22Rv1 (cell line): ENCODE measurements at regions not wholly inside any gene's neighbourhood (a gene's known extent, or its start where the extent isn't known, plus 50 kb on each side); places are given as distances from the start of the nearest gene placed in this dataset.

ENCODE experiments used
- CTCF ChIP-seq: fragments of 450-650 bp; IDR thresholded peaks from 2 replicates; pipeline ENCODE4 v1.5.1; 2017; ENCODE audit warnings: mild to moderate bottlenecking
- ZFX ChIP-seq: fragments of 450-650 bp; IDR thresholded peaks from 2 replicates; pipeline ENCODE4 v1.6.1; 2017; ENCODE audit warnings: antibody characterized with exemption, borderline replicate concordance

- no peak for TF ChIP-seq CTCF
- no peak for TF ChIP-seq ZFX
Measured at GRCh38 chr2:136386046-136386445, 268.1 kb upstream of the CXCR4 start.
